ENCODE measurements at regions not wholly inside any gene's neighbourhood (a gene's known extent, or its start where the extent isn't known, plus 50 kb on each side); places are given as distances from the start of the nearest gene placed in this dataset.

- no peak for DNase-seq (ENCODE audit: low read depth in 2 of 2)
Measured at GRCh38 chr20:24376311-24377099, 92.9 kb upstream of the SYNDIG1 start.

DNA sequence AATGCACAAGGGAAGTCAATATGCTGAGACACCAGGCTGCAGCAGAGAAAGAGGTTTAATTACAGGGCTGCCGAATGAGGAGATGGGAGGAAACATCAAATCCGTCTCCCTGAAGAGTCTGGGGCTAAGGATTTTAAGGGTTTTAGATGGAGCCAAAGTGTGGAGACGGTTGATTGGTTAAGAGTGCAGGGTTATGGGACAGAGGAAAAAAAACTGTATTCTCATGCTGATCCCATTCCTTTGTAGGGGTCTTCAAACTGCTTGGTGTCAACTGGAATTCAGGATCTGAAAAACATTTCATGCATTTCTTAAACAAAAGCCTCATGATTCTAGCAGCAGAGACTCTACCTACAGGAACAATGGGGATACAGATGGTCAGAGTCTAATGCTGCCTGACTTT, 96.1 kb upstream of the SYNDIG1 start:
- DNase-seq (ENCODE audit: low read depth in 2 of 2): no peak

DNA sequence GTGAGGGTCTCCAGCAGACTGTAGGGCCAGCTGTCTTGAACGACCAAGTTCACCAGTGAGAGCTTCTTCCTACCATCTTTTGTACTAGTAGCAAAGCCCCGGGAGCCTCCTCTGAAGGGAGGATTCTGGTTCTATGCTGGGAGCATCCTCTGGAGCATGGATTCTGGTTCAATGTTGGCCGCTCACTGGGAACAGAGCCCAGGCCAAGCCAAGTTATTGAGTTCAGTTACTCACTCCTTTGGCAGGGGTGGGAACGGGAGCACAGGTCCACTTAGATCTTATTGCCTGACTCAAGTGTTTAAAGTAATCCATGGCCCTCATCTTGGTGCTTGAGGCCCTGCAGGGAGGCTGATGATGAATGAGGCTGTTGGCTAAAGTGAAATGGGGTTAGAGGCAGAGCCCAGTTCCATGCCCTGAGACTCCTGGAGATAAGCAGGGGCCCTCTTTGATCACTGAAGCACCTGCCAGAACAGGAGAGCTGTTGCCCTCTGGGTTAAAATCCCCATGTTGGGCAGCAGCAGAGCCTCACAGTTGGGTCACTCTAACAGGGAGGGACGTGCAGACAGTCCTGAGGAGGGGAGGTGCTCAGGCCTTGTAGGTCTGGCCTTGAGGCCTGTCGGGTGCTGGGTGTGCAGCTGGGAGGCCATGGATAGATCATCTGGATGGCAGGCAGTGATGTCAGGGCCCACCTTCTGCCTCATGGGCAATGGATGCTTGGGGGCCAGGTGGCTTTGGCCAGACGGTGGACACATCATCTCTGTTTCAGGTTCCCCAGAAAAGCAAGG, 98.3 kb upstream of the SYNDIG1 start:
- DNase-seq (ENCODE audit: low read depth in 2 of 2): no peak

- DNase-seq (ENCODE audit: low read depth in 2 of 2): no peak
Measured at GRCh38 chr20:24370249-24370648, 99.2 kb upstream of the SYNDIG1 start.

GRCh38 chr20:24368253-24368652, 101.2 kb upstream of the SYNDIG1 start:
- no peak for DNase-seq (ENCODE audit: low read depth in 2 of 2)

- DNase-seq (ENCODE audit: low read depth in 2 of 2): no peak
Measured at GRCh38 chr20:24366336-24367004, 103.0 kb upstream of the SYNDIG1 start.

GRCh38 chr20:24365670-24366069, 103.8 kb upstream of the SYNDIG1 start:
- no peak for DNase-seq (ENCODE audit: low read depth in 2 of 2)

- no peak for DNase-seq (ENCODE audit: low read depth in 2 of 2)
Measured at GRCh38 chr20:24364482-24364881, 104.9 kb upstream of the SYNDIG1 start.

- DNase-seq (ENCODE audit: low read depth in 2 of 2): no peak
Measured at GRCh38 chr20:24363031-24363430, 106.4 kb upstream of the SYNDIG1 start.

GRCh38 chr20:24362080-24362479, 107.3 kb upstream of the SYNDIG1 start:
- no peak for DNase-seq (ENCODE audit: low read depth in 2 of 2)

GRCh38 chr20:24361541-24361940, 107.9 kb upstream of the SYNDIG1 start:
- no peak for DNase-seq (ENCODE audit: low read depth in 2 of 2)

GRCh38 chr20:24360531-24360930, 108.9 kb upstream of the SYNDIG1 start:
- DNase-seq (ENCODE audit: low read depth in 2 of 2): no peak

- DNase-seq (ENCODE audit: low read depth in 2 of 2): no peak
Measured at GRCh38 chr20:24359321-24360027, 110.0 kb upstream of the SYNDIG1 start.

- DNase-seq (ENCODE audit: low read depth in 2 of 2): no peak
Measured at GRCh38 chr20:24357931-24358330, 111.5 kb upstream of the SYNDIG1 start.

DNA sequence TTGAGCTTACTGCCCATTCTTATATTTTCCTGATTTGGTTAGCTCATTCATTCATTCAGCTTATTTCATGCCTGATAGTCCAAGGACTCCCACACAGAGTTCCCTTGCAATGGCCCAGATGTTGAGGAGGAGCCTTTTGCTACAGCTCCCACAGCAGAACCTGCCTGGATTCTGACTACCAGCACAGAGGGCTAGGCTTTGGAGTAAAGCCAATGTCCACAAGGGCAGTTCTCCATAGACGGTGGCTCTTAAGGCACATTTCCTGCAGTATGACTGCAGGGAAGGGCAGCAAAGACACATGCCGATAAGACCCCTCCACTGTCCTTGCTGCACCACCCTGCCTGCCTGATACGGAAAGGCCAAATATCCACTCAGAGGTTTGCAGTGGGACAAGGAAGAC, 112.3 kb upstream of the SYNDIG1 start:
- DNase-seq (ENCODE audit: low read depth in 2 of 2): no peak

DNA sequence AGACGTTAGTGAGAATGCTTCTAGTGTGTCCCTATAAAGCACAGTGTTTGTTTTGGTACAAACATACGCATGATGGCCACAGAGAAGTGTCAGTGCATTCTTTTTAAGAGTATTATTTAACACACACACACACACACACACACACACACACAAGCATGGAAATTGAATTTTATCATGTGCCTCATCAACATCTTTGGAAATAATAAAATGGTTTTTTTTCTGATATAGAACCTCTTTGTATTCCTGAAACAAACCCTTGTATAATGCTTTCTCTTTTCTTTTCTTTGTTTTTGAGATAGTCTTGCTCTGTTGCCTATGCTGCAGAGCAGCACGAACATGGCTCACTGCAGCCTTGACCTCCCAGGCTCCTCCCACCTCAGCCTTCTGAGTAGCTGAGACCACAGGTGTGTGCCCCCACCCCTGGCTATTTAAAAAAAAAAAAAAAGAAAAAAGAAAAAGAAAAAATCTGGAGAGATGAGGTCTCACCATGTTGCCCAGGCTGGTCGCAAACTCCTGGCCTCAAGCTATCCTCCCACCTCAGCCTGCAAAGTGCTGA, 116.2 kb upstream of the SYNDIG1 start:
- DNase-seq (ENCODE audit: low read depth in 2 of 2): no peak

DNA sequence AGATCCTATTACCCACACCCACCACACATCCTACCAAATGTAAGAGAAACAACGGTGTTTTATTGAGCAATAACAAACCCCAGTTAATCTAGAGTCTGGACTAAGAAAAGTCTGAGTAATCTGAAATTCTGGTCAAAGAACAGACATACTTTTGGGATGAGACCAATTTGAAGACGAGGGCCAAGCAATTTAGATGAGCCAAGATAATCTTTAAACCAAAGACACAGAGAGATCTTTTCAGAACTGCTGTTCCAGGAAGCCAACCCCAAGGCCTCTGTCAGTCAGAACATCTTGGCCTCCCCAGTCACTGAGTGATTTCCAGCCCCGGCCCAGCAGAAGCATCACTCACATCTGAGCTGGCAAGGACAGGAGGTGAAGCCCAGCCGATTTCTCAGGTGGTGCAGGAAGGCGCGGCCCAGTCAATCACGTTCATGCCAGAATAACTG, 118.5 kb upstream of the SYNDIG1 start:
- no peak for DNase-seq (ENCODE audit: low read depth in 2 of 2)

DNA sequence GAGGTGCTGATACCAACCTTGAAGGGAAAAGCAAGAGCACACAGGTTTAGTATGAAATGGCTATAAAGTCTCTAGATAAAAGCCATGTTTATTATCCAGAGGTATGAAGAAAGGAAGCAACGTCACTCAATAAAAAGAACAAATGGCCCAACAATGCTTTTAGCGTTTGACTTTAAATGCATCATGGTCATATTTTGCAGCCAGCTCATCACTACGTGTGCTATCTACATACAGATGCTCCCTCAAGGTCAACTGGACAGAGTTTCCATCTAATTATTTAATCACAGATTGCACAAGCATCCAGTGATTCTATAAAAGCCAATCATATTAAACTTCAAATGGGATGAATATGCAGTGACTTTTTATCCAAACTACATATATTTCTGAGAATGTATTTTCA, 127.6 kb upstream of the SYNDIG1 start:
- DNase-seq (ENCODE audit: low read depth in 2 of 2): no peak

DNA sequence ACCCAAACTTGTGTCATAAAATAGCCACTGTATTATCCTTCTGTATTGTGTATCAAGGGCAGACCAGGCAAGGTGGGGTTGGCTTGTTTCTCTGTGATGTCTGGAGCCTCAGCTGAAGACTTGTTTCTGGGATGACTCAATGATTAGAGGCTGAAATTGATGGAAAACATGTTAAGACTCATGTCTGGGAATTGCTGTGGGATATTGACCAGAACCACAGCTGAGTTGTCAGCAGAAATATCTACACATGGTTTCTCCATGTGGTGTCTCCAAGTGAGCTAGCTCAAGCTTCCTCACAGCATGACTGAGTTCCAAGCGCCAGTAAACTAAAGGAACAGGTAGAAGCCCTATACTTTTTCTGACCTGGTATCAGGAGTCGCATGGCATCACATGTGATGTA, 128.5 kb upstream of the SYNDIG1 start:
- DNase-seq (ENCODE audit: low read depth in 2 of 2): no peak

DNA sequence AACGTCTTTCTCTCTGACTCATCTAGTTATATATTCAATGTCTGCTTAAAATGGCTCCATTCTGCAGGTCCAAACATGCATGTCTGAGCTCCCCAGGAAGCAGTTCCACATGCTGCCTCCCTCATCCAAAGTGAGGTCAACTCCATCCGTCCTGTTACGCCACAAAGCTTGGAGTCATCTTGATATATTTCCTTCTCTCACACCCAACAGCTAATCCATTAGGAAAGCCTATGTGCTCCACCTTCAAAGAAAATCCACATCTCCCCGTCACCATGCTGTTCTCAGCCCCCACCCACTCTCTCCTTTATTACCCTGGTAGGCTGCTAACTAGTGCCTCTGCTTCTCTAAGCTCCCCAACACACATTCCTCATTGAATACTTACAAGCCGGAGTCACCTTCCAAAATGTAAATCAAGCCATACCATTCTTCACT, 130.2 kb upstream of the SYNDIG1 start:
- no peak for DNase-seq (ENCODE audit: low read depth in 2 of 2)

GRCh38 chr20:24337551-24337950, 131.9 kb upstream of the SYNDIG1 start:
- no peak for DNase-seq (ENCODE audit: low read depth in 2 of 2)

DNA sequence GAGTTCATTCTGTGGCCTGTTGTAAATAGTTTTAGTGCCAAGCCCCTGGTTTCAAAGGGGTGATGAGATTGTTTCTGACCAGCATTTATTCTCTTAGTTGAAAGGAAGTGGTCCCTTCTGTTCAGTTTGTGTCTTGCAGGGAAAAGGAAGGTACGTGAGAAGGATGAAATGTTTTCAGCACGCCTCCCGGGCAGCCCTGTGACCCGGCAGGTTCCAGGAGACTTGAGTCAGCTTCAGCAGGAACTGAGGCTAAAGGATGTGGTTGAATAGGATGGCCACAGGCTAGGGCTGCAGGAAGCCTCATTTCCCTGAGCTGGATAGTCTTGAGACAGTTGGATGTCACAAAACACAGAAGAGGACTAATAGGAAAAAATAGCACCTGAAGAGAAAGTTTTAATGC, 132.4 kb upstream of the SYNDIG1 start:
- no peak for DNase-seq (ENCODE audit: low read depth in 2 of 2)
